NCI-H345 treated with DMSO at 0.1 percent for 48 hours (cell line): ENCODE measurements at regions not wholly inside any gene's neighbourhood (a gene's known extent, or its start where the extent isn't known, plus 50 kb on each side); places are given as distances from the start of the nearest gene placed in this dataset.

Source experiments
- DNase-seq: peaks from one replicate; lab custom pipeline; 2025; ENCODE audit not compliant: unreplicated experiment; lab: John Stamatoyannopoulos, UW

DNA sequence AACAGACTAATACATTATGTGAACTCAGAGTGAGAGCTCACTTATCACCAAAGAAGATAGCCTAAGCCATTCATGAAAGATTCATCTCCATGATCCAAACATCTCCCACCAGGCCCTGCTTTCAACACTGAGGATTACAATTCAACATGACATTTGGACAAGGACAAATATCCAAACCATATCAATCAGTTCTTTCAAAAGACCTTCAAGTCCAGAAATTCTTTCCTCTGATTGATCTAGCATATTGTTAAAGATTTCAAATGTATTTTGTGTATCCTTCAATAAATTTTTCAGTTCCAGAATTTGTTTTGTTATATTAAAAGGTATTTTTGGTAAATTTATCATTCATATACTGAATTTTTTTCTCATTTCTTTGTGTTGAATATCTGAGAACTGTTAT lies 1055.8 kb downstream of the SLC6A15 start:
- no peak for DNase-seq

DNA sequence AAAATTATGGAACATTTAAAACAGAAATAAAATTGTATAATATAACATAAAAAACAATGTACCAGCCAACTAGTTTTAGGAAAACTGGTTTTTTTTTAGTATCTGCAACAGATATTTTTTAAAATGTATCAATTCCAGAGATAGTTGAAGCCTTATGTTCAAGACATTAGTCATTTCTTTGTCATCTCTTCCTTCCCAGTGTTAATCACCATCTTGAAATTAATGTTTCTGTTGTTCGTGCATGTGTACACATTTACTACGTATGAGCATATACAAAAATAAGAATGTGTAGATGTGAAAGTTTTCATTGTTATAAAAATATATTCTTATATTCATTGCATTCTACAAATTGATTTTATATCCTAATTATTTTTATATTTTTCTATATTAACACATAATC lies 1062.1 kb downstream of the SLC6A15 start:
- no peak for DNase-seq

DNA sequence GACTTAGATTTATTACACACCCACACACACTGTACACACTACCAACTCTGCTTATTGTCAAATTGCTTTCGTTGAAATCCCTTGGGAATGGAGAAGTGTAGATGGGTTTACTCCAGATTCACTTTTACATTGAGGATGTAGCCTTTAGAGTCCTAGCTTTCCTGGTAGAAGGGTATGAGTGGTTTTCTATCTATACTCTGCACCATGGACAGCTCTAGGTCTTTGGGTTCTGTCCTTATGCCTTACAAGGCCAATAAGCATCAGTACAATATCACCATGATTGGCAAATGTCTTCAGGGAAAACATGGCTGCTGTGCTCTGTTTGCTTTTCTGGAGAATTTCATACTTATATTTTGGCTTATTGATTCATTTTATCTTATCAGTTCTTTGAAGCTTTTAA lies 1063.9 kb downstream of the SLC6A15 start:
- DNase-seq: no peak

DNA sequence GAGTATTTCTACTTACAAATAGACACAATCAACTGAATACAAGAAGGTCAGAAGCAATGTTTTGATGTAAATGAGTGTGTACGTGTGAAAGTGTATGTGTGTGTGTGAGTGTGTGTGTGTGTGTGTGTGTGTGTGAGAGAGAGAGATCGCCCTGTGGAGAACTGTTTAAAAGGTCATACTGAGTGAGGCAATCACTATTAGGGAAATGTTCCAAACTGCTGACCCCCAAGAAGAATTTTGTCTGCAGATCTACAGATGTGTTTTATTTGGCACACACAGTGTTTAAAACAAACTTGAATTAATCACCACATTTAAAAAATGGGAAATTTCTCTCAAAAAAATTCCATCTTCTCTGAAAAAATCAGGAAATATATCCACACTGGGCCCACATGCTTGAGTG lies 1069.1 kb downstream of the SLC6A15 start:
- no peak for DNase-seq

DNA sequence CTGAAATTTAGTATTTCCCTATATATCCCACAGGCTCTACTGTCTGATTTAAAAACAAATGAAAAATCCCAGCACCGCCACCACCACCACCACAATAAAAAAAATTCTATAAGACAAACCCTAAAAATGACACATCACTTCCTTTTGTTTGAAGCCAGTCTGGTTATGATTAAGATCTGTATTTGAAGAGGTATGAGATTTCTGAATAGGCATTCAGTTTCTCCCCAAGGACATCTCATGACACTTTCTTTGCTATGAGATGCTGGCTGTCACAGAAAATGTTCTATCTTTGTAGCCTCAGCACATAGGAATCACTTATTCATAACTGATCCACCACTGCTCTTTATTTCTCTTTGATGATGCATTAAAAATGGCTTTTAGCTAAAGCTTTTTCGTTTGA lies 1071.0 kb downstream of the SLC6A15 start:
- no peak for DNase-seq

DNA sequence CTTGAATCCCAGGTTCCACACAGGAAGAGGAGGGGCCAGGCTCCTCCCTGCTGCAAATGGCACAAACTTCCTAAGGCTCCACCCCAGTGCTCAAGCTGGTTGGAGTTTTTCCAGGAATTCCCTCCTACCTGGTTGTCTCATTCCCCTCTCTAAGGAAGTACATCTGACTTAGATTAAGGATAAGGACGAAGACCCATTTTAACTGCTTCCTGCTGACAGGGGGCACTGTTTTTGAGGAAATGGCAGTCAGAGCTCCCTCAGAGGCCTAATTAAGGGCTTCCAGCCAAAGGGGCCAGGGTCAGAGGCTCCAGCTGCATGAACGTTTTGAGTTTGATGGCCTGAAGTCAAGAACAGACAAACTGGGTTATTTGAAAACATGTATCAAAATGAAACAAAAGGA lies 1084.7 kb downstream of the SLC6A15 start:
- DNase-seq: no peak

DNA sequence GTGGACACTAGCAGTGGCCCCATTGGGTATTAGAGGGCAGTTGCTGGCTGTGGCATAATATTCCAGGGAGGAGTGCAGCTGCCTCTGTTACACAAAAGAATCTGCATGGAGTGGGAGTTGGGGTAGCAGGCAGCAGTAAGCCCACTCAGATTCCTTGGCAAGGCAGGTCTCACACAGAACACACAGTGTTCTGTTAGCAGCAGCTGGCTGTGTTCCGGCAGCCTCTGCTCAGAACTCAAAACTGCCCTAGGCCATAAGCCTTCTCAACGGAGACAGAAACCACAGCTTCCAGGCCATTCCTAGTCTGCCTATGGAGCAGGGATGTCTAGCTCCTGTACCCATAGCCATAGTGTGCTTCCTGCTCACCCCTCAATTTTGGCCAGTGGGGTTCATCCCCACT lies 1085.4 kb downstream of the SLC6A15 start:
- no peak for DNase-seq

DNA sequence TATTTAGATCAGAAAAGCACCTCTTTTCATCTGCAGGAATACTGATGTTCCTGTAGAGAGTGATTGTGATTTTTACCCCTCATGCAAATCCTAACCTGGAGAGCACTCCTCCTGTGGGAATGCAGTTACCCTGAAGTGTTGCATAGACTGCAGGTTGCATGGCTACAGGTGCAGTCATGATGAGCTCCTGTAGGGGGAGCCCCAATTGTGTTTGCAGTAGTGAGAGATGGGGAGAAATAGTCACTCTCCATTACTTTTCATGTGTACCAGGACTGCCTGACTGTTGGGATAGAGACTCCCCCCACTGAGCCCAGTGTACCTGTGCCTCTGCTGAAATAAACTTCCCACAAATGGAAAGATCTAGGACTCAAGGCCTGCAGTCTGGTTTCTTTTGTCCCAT lies 1086.5 kb downstream of the SLC6A15 start:
- no peak for DNase-seq

DNA sequence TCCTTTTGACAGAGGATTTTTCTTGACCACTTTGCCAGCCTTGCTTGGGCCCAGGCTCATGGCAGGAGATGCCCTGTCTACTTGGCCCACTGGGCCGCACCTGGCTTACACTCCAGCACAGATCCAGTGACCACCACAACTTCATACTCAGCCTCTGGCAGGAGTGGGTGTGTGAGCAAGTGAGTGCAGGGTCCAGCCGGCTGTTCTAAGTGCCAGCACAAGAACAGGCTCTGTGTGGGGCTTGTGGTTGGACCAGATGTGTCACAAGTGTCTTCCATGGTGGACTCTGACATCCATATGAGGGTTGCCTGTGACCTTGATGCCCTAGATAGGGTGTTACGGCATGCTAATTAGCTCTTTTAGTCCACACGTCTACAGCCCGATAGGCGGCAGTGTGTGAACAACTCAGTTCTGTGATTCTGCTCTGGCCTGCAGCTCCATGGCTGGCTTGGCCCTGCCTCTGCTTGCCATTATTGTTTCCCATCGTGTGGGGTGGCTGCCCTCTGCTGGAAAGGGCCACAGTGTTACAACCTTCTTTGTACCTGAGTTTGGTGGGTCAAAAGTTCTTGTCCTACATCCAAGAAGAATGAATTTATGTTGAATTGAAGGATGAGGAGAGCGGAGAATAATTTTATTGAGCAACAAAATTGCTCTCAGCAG lies 1089.1 kb downstream of the SLC6A15 start:
- no peak for DNase-seq

DNA sequence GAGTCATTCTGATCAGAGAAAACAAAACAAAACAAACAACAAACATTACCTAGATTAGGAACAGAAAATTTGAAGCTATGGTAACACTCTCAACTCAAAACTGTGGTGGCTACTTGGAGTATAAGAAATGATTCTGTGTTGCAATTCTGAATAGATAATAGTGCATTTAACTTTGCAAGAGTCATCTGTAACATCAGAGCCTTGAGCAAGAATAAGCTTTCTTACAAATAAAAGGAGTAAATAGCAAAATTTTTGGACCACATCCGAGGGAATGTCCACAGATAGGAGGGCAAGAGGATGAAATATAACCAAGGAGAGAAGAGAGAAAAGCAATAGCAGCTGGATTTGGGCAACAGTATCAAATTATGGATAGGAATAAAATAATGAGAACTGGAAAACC lies 1090.6 kb downstream of the SLC6A15 start:
- no peak for DNase-seq

DNA sequence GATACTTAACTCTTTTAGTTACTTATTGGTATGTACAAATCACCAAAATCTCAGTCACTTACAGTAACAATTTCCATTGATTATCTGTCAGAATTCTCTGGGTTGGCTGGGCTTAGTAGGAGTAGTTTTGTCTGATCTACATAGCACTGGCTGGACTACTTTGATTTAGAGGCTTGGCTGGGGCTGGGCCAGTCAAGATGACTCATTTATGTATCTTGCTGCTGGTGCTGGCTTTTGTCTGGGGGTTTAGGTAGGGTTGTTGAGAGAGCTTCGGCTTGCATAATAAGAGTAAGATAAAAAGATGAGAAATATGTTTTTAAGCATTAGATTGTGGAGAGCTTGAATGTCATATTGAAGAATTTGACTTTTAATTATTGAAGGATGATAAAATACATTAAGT lies 1093.7 kb downstream of the SLC6A15 start:
- DNase-seq: no peak

DNA sequence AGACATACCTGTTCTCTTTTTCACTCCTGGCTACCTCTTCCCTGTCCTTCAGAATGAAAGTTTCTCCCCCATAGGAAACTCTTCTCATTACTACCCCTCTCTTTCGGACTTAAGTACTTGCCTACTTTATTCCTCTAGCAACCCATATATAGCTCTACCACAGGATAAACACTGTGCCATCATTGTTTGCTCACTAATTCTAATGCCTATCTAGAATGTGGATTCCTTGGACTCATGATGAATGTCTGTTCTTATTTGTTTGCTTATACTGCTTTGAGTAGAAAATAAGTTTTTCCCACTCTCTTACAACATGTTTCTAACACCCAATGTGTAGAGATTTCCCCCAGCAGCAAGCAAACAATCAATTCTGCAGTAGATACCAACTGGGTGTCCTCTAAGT lies 1094.9 kb downstream of the SLC6A15 start:
- DNase-seq: no peak

DNA sequence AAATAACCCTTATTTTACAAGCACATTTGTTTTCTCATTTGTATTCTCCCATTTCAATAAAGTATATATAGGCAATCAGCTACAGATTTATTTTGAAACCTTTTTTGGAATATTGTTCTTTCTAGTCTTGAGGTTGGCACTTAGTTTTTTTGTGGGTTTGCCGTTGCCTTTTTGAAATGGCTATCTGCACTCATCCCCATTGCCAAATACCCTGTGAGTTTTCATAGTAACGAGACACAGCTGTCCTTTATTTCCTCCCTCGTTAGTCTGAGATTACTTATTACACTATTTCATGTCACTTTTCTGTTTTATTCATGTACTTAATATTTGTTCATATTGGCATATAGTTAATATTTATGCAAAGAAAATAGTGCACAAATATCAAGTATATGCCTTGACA lies 1104.0 kb downstream of the SLC6A15 start:
- no peak for DNase-seq

DNA sequence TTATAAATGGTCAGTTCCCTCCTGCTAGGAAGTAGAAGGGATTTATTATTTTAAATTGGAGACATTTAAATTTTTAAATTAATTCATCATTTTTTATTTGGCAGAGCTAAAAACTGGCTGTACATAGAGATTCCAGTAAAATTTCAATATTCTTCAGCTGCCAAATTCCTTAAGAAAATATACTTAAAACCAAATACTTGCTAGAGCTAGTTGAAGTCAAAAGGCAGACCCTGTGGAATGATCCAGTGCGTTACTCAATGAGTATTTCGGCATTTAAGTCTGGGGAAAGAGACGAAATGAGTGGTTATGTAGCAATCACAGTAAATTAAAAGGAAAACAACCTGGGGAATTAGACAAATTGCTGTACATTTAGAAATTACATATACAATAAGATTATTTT lies 1104.7 kb downstream of the SLC6A15 start:
- DNase-seq: no peak

DNA sequence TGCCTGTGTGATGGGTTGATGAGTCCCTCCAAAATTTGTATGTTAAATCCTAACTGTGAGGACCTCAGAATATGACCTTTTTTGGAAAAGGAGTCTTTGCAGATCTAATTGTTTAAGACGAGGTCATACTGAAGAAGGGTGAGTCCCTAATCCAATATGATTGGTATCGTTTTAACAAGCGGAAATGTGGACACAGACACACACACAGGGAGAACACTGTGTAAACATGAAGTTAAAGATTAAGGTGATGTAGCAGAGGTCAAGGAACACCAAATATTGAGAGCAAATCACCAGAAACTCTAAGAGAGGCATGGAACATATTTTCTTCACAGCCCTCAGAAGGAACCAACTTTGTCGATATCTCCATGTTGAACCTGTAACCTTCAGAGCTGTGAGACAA lies 1106.7 kb downstream of the SLC6A15 start:
- DNase-seq: no peak

DNA sequence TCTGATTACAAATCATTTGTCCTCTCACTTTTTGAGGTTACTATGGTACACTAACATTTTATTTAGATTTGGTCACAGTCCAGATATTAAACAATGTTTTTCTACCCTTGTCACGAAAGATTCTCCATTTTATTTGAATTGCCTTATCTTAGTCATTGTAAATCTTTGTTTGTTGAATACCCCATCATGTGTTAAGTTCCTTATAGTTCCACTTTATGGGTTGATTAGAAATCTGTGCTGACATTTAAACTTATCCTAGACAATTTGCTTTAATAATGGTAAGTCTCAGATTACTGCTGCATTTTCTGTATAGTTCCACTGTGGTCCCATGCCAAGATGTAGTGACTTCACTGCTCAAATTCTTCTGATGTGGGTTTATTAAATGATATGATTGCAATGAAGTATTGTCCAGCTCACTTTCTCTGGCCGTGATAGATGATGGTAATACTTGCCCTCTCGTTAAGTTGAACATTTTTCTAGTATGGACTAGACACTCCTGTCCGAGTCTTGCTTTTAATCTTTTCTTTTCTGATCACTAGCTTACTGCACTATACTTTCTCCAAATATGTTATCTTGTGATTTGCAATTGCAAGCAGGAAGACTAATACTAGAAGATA lies 1107.3 kb downstream of the SLC6A15 start:
- no peak for DNase-seq

DNA sequence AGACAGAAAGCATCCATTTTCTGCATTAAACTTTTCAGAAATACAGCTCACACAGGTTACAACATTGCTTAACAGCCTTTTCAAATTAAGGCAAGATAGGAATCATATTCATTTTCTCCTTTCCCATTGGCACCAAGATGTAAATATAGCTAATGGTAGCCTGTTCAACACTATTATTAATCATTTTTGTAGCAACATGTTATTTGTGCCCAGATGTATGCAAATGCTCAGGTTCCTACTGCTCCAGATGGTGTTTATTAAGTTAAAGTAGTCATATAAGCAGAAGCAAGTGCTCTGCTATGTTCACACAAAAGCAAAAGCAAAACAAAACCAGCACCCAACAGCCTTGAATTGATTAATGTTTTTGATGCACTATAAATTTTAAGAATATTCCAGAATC lies 1110.6 kb downstream of the SLC6A15 start:
- DNase-seq: no peak

DNA sequence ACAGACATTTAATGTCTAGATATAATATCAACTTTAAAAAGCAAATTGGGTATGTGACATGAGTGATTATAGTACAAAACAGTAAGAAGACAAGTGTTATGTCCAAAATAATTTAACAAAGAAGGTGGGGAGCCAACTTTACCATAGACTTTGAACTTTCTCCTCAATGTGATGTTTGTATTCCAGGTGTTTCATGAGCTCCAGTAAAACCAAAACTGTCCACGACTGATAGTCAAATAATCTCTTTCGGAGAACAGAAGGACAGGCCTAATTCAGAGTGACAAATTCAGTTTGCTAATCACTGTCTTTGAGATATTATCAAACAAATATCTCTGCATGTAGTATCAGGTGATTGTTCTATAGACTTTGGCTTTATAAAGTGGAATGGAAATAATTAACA lies 1112.6 kb downstream of the SLC6A15 start:
- DNase-seq: no peak

DNA sequence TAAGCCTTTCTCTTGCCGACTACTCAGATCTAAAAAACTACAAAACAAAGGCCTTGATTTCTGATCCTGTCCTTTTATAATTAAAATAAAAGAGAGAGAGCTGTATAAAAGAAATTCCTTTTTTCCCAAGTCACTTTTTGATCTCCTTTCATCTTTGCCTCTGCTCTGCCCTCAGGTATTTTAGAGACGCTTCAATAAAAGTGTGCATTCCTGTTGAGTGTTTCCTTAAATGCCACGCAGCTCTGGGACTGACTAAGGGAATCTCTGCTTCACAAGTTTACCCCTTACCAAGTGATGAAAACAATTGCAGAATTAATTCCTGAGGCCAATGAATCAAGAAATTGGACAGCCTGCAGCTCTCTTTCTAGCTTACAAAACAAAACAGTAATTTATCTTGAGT lies 1109.8 kb downstream of the TMTC2 start:
- DNase-seq: no peak

DNA sequence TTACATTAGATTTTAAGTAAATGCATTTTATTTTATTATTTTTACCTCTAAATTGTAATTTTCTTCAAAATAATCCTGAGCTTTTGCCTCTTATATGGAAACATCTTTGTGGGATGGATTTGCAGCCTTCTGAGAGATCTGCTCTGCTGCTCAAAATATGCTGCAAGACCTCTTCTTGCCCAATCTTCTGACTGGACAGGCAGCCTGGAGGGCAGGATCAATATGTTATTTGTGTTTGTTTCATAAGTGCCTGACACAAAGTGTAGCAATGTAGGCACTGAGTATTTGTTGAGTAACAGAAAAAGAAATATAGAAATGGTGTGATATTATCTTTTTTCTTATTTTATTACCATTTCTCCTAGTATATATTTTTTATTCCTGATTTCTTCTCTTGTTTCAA lies 1106.9 kb downstream of the TMTC2 start:
- DNase-seq: no peak

DNA sequence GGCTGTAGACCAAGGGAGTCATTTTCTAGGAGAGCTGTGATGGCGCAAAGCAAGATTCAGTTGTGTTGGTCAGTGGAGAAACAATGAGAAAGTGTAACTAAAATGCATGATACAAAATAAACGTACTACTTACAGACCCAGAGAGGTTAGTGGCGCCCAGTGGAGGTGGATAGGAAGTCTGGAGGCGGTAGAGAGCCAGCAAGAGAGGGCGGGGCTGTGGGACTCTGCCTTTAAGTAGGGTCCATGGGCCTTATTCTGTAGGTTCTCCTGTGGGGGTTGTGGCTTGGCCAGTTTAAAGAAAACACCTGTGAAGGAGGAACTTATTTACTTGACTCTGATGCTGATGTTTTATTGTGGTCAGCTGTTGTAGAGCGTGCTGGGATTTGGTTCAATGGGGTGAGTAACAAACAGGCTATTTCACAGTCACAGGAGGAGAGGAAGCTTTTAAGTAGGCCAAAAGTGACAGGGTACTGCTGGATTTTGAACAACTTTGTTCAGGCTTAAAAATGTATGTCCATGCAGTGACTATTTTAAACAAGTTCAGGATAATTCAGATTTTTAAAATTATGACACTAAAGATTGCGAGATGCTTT lies 1097.7 kb downstream of the TMTC2 start:
- no peak for DNase-seq

DNA sequence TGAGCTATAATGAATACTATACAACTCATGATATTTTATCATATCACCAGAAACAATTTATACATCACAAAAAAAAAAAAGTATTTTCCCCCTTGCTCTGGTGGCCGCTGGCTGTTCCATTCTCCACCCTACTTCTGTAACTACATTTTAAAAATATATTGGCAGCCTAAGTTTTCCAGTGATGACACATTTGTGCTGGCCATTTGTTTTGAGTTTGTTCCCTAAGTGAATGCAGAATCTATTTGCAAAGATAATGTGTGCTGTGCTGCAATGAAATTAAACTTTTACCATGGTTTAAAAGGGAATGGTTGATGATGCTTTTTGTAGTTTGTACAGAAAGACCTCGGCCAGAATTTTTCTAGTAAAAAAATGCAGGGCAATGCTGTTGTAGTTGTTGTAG lies 1092.8 kb downstream of the TMTC2 start:
- no peak for DNase-seq

DNA sequence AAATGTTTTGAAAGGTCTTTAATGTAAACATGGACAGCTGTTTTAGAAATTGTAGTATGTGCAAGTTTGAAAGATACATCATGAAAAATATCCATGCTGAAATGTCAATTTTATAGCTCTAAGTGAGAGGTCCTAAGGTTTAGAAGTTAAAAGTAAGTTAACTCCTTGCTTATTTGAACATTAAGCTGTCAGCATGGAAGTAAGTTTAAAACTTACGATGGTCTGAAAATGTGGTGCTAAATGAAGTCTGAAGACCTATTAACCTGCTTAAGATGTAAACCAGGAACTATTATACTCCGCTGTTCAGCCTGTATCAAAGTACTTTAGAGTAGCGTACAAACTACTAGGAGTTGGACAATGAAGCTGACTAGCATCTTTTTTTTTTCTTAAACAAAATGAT lies 1082.4 kb downstream of the TMTC2 start:
- DNase-seq: no peak
